ENCODE measurements at regions not wholly inside any gene's neighbourhood (a gene's known extent, or its start where the extent isn't known, plus 50 kb on each side); places are given as distances from the start of the nearest gene placed in this dataset.

DNA sequence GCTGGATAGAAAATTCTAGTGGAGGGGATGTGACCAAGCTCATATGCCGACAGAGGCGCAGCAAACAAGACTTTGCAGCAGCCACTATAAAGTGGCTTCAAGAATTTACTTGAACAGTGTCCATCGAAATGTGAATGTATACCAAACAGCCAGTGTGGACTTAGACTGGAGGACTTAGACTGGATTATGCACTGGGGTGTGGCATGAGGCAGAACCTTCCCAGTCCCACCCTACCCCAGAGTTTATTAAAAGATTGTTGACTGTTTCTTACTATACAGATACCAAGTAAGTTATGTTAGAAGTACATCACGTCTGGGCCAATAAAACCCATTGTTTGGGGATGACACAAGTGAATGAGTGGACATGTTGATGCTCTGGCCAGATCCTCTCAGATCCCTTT lies 561.3 kb upstream of the KLF4 start:
- TF ChIP-seq, protein P1, sequence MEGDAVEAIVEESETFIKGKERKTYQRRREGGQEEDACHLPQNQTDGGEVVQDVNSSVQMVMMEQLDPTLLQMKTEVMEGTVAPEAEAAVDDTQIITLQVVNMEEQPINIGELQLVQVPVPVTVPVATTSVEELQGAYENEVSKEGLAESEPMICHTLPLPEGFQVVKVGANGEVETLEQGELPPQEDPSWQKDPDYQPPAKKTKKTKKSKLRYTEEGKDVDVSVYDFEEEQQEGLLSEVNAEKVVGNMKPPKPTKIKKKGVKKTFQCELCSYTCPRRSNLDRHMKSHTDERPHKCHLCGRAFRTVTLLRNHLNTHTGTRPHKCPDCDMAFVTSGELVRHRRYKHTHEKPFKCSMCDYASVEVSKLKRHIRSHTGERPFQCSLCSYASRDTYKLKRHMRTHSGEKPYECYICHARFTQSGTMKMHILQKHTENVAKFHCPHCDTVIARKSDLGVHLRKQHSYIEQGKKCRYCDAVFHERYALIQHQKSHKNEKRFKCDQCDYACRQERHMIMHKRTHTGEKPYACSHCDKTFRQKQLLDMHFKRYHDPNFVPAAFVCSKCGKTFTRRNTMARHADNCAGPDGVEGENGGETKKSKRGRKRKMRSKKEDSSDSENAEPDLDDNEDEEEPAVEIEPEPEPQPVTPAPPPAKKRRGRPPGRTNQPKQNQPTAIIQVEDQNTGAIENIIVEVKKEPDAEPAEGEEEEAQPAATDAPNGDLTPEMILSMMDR (IDR thresholded peaks at IDR 0.05) = no peak
- TF ChIP-seq POLR2A (IDR thresholded peaks at IDR 0.05; ENCODE audit: low read depth) (no peak), POLR2AphosphoS5 (IDR thresholded peaks at IDR 0.05) (no peak)
